GM12874 (cell line): ENCODE measurements at regions not wholly inside any gene's neighbourhood (a gene's known extent, or its start where the extent isn't known, plus 50 kb on each side); places are given as distances from the start of the nearest gene placed in this dataset.

Source experiments
- CTCF ChIP-seq: IDR thresholded peaks from 2 replicates; pipeline ENCODE4 v1.5.1; 2011; ENCODE audit warnings: low read depth, mild to moderate bottlenecking, control low read depth, low read length, moderate library complexity; ENCODE audit not compliant: insufficient read depth

GRCh38 chr4:30245140-30245539, 475.0 kb upstream of the PCDH7 start:
- TF ChIP-seq CTCF, result no peak

- TF ChIP-seq CTCF, result no peak
These were observed 463.9 kb upstream of the PCDH7 start for GRCh38 chr4:30256116-30256832.

- no peak for TF ChIP-seq CTCF
These were observed 461.2 kb upstream of the PCDH7 start for GRCh38 chr4:30258949-30259348.

GRCh38 chr4:30262379-30262778, 457.8 kb upstream of the PCDH7 start:
- no peak for TF ChIP-seq CTCF

- TF ChIP-seq CTCF, result no peak
These were observed 455.7 kb upstream of the PCDH7 start for GRCh38 chr4:30264465-30264864.

- no peak for TF ChIP-seq CTCF
These were observed 454.5 kb upstream of the PCDH7 start for GRCh38 chr4:30265716-30266115.

GRCh38 chr4:30268370-30268769, 451.8 kb upstream of the PCDH7 start:
- TF ChIP-seq CTCF, result no peak

- no peak for TF ChIP-seq CTCF
These were observed 450.3 kb upstream of the PCDH7 start for GRCh38 chr4:30269850-30270249.
